ENCODE measurements at regions not wholly inside any gene's neighbourhood (a gene's known extent, or its start where the extent isn't known, plus 50 kb on each side); places are given as distances from the start of the nearest gene placed in this dataset.

DNA sequence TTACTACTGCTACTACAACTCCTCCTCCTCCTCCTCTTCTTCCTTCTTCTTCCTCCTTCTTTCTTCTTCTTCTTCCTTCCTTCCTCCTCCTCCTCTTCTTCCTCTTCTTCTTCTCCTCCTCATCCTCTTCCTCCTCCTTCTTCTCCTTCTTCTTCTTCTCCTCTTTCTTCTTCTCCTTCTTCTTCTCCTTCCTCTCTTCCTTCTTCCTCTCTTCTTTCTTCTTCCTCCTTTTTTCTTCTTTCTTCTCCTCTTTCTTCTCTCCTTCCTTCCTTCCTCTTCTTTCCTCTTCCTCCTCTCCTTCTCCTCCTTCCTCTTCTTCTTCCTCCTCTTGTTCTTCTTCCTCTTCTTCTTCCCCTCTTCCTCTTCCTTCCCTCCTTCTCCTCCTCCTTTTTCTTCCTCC, 94.7 kb upstream of the MYO16 start:
- Histone ChIP-seq H3K27ac (no peak overlapping the region), H3K36me3 (no peaks in the 10 kb centered on the region), H3K9me3 (no peaks in the 10 kb centered on the region), H3K4me1 (no peaks in the 10 kb centered on the region), H3K4me3 (no peak overlapping the region), H3K27me3 (no peaks in the 10 kb centered on the region)
- ATAC-seq (ENCODE audit: low FRiP score in 2 of 2) (no peak), DNase-seq (no peak)
- no peak for TF ChIP-seq EP300 (IDR thresholded peaks at IDR 0.05)

GRCh38 chr13:108549934-108550333, 79.5 kb upstream of the MYO16 start:
- no peaks in the 10 kb centered on the region for H3K27me3 ChIP-seq
- H3K9me3 ChIP-seq, result no peaks in the 10 kb centered on the region
- ATAC-seq (ENCODE audit: low FRiP score in 2 of 2) (no peak), DNase-seq (no peak)
- TF ChIP-seq CTCF (IDR thresholded peaks at IDR 0.05) (no peak), EP300 (IDR thresholded peaks at IDR 0.05) (no peak), POLR2AphosphoS5 (IDR thresholded peaks at IDR 0.05) (no peak), POLR2A (IDR thresholded peaks at IDR 0.05) (no peak)
- no peaks in the 10 kb centered on the region for H3K4me1 ChIP-seq
- no peak overlapping the region for H3K27ac ChIP-seq
- no peaks in the 10 kb centered on the region for H3K36me3 ChIP-seq
- 71 to 82% methylated on average over 4 to 5 of the region's 5 CpGs for WGBS, 2 donors
- H3K4me3 ChIP-seq, result no peak overlapping the region

- Histone ChIP-seq H3K4me3 (no peak overlapping the region), H3K4me1 (no peaks in the 10 kb centered on the region), H3K9me3 (no peaks in the 10 kb centered on the region), H3K27me3 (no peaks in the 10 kb centered on the region), H3K36me3 (no peaks in the 10 kb centered on the region), H3K27ac (no peak overlapping the region)
- ATAC-seq (ENCODE audit: low FRiP score in 2 of 2), result no peak
- WGBS, 2 donors, result 61 to 74% methylated on average over 2 of the region's 2 CpGs
- TF ChIP-seq POLR2A (IDR thresholded peaks at IDR 0.05) (no peak), EP300 (IDR thresholded peaks at IDR 0.05) (no peak), POLR2AphosphoS5 (IDR thresholded peaks at IDR 0.05) (no peak), CTCF (IDR thresholded peaks at IDR 0.05) (no peak)
- no peak for DNase-seq
Observed at GRCh38 chr13:108551674-108552073, 77.7 kb upstream of the MYO16 start.

GRCh38 chr13:108558489-108558888, 70.9 kb upstream of the MYO16 start:
- no peak for ATAC-seq (ENCODE audit: low FRiP score in 2 of 2)
- Histone ChIP-seq H3K4me1 (peaks cover 0 to 6% (median 0%) of the 10 kb centered on the region in 4 donors), H3K36me3 (no peaks in the 10 kb centered on the region), H3K4me3 (no peak overlapping the region), H3K9me3 (no peaks in the 10 kb centered on the region), H3K27ac (no peak overlapping the region), H3K27me3 (no peaks in the 10 kb centered on the region)
- no peak for TF ChIP-seq POLR2A (IDR thresholded peaks at IDR 0.05)
- TF ChIP-seq EP300 (IDR thresholded peaks at IDR 0.05), result no peak
- TF ChIP-seq POLR2AphosphoS5 (IDR thresholded peaks at IDR 0.05), result no peak
- TF ChIP-seq CTCF (IDR thresholded peaks at IDR 0.05), result no peak
- 78 to 84% methylated on average over 4 of the region's 4 CpGs for whole genome bisulfite sequencing, 2 donors
- no peak for DNase-seq

DNA sequence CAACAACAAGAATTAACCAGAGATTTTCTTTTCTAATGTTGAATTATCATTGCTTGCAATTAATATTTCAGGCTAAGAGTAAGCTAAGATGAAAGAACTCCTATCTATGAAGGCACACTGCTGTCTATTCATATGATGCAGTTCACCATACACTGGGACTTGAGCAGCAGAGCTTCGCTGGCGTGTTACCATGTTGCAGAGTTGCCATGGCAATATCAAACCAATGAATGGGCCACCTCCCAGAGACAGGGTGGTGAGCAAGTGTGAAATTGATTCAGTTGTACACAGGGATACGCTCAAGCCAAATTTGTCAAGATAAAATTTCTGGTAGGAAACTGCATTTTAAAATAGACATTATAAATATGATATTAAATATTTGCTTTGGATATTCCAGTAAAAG, 69.3 kb upstream of the MYO16 start:
- Histone ChIP-seq H3K4me1 (peaks cover 0 to 6% (median 0%) of the 10 kb centered on the region in 4 donors), H3K36me3 (no peaks in the 10 kb centered on the region), H3K27me3 (no peaks in the 10 kb centered on the region), H3K4me3 (no peak overlapping the region), H3K9me3 (no peaks in the 10 kb centered on the region), H3K27ac (no peak overlapping the region)
- no peak for DNase-seq
- TF ChIP-seq POLR2A (IDR thresholded peaks at IDR 0.05), result no peak
- 50 to 58% methylated on average over 3 of the region's 3 CpGs for WGBS, 2 donors
- no peak for ATAC-seq (ENCODE audit: low FRiP score in 2 of 2)

DNA sequence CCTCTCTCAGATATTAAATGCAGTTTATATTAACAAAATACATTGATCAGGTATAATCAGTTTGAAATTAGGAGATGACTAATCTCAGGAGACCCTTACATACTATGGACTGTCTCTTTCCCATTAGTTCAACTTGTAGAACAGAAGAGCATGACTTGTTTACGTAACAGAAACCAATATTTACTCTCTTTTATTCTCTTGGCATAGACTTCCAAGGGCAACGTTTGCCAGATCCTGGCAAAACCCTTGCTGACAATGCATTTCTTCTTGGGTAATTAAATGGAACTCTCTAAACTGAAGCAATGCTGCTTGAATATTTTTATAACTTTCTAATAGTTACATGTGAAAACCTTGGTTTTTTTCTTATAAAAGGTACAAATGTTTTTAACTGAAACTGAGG, 68.3 kb upstream of the MYO16 start:
- ATAC-seq (ENCODE audit: low FRiP score in 2 of 2), result no peak
- TF ChIP-seq CTCF (IDR thresholded peaks at IDR 0.05), result no peak
- TF ChIP-seq EP300 (IDR thresholded peaks at IDR 0.05), result no peak
- Histone ChIP-seq H3K27me3 (no peaks in the 10 kb centered on the region), H3K27ac (no peak overlapping the region), H3K9me3 (no peaks in the 10 kb centered on the region), H3K4me3 (no peak overlapping the region), H3K4me1 (peaks cover 0 to 6% (median 0%) of the 10 kb centered on the region in 4 donors), H3K36me3 (no peaks in the 10 kb centered on the region)
- DNase-seq, result no peak
- WGBS, 2 donors, result 35 to 40% methylated on average over 2 of the region's 2 CpGs
